GM06990 (cell line): ENCODE measurements at regions not wholly inside any gene's neighbourhood (a gene's known extent, or its start where the extent isn't known, plus 50 kb on each side); places are given as distances from the start of the nearest gene placed in this dataset.

Experiments
- DNase-seq: peaks from one replicate; pipeline ENCODE4 v3.0.0-alpha.2; 2011; ENCODE audit not compliant: insufficient read length; ENCODE audit errors: extremely low read depth
- H3K27me3 ChIP-seq: replicated peaks from 2 replicates; pipeline ENCODE4 v1.6.0; 2011; ENCODE audit warnings: low read length; ENCODE audit not compliant: control insufficient read depth, insufficient read depth
- H3K36me3 ChIP-seq: 2 replicates; pipeline ENCODE4 v1.5.1; 2011; ENCODE audit warnings: low read length; ENCODE audit not compliant: control insufficient read depth, insufficient read depth
- H3K4me3 ChIP-seq: replicated peaks from 2 replicates; pipeline ENCODE4 v1.5.1; 2011; ENCODE audit warnings: low read depth, mild to moderate bottlenecking, control low read depth, low read length
- CTCF ChIP-seq: IDR thresholded peaks from 2 replicates; pipeline ENCODE4 v1.5.1; 2011; ENCODE audit warnings: low read length, control low read depth, mild to moderate bottlenecking, inconsistent platforms; ENCODE audit not compliant: insufficient read depth, poor library complexity, severe bottlenecking

DNA sequence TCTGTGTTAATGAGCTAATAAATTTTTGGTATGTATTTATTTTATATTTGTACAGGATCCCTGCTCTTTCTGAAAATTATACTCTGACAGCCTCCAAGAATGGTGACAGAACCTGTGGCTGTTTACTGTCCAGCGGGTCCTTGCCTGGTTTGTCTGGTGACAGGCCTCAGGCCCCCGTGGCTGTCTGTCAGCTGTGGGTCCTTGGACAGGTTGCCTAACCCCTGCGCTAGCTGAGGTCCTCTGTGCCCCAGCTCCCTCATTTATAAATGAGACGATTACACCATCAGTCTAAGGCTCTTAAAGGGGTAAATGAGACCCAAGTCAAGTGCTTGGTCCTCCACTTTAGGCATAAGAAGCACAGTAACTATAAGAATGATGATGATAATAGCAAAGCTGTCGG, 125.1 kb upstream of the COL5A1 start:
- Histone ChIP-seq H3K36me3 (no peaks in the 10 kb centered on the region), H3K4me3 (no peak overlapping the region), H3K27me3 (no peaks in the 10 kb centered on the region; the same call in none of the 2 replicates)
- no peak for TF ChIP-seq CTCF
- DNase-seq = no peak

GRCh38 chr9:134517069-134517680, 124.4 kb upstream of the COL5A1 start:
- Histone ChIP-seq H3K4me3 (no peak overlapping the region), H3K36me3 (no peaks in the 10 kb centered on the region), H3K27me3 (no peaks in the 10 kb centered on the region; the same call in none of the 2 replicates)
- no peak for TF ChIP-seq CTCF
- DNase-seq = no peak

DNA sequence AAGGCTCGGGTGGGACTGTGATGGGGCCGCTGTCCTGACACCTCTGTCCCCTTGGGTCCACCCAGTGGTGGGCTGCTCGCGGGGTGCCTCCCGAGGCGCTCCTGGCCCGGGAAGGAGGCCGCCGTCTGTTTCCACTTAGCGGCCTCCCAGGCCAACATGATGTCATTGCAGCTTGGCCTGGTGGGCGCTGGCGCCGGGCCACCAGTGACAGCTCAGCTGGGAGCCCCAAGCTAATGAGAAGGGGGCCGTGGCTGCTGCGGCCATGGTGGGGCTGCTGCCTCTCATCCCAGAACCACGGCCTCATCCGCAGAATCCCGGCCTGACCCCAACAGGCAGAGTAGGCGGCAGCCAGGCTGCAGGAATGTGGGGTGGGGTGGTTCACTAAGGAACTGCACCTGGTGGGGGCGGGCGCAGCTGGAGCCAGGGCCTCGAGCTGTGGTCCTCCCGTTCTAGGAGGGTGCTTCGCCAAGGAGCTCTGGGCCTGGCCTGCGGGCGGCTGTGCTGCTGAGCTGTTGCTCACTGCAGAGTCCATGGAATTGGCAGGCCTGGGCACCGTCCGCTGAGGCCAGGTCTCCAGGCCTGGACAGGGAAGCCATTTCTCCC, 123.5 kb upstream of the COL5A1 start:
- Histone ChIP-seq H3K27me3 (no peaks in the 10 kb centered on the region; the same call in none of the 2 replicates), H3K36me3 (no peaks in the 10 kb centered on the region), H3K4me3 (no peak overlapping the region)
- TF ChIP-seq CTCF = no peak
- no peak for DNase-seq

DNA sequence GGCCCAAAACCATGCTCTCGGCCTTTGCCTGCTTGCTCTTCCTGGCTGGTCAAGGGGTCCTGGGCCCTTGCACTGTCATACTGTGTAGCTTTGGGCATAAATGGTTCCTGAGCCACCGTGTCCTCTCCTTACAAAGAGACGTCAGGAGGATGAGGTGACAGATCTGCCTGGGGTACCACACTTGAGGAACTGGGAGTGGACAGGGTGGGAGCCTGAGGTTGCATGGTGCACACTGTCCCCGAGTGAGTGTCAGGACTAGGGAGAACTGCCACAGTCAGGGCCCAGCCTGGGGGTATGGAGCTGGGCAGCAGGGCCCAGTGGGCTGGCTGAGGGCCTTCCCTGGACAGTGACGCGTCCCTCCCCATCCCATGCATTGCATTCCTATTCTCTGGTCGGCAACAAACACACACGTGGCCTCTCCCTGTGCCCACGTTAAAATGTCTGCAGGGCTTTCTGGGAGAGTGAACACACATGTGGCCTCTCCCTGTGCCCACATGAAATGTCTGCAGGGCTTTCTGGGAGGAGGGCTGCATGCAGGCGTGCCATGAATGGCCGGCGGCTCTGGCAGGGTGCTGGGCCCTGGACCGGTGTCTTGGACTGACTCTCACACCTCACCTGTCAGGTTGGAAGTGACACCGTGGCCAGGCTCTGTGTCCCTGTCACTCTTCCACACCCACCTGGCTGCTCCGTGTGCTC, 122.1 kb upstream of the COL5A1 start:
- no peaks in the 10 kb centered on the region for H3K36me3 ChIP-seq
- no peak for DNase-seq
- no peak for TF ChIP-seq CTCF
- H3K4me3 ChIP-seq = no peak overlapping the region
- H3K27me3 ChIP-seq = no peaks in the 10 kb centered on the region; the same call in none of the 2 replicates

GRCh38 chr9:134521817-134522501, 119.6 kb upstream of the COL5A1 start:
- no peak for TF ChIP-seq CTCF
- Histone ChIP-seq H3K4me3 (no peak overlapping the region), H3K36me3 (no peaks in the 10 kb centered on the region), H3K27me3 (no peaks in the 10 kb centered on the region)
- no peak for DNase-seq
